Stimulated activated naive B cell treated with anti-CD40 and anti-IgM and Interleukin-4, amounts not matched to agents 10 μg/mL and 1 μg/mL and 100 μg/mL, for 72 hours (primary cell): ENCODE measurements at regions not wholly inside any gene's neighbourhood (a gene's known extent, or its start where the extent isn't known, plus 50 kb on each side); places are given as distances from the start of the nearest gene placed in this dataset.
A peak's percentile ranks its signal among the peaks of the same experiment; 100 is the strongest.
"Not testable (repeated sequence)": the region's sequence is repeated elsewhere in the genome, so short reads cannot be mapped to it uniquely, and the experiment has no call there.

Experiments
- ATAC-seq, 2 donors: fragments of 150-1000 bp; cut with Tn5 transposase; replicated peaks; 2 replicates each; pipeline ENCODE4 v1.10.0; 2021; ENCODE audit warnings: moderate library complexity in 1 of 2
- DNase-seq: peaks from one replicate; pipeline ENCODE4 v3.0.0; 2021
- H3K27ac Mint-ChIP-seq: one replicate; pipeline ENCODE4 v1.8.0; 2022; ENCODE audit warnings: mild to moderate bottlenecking, mixed read lengths
- H3K27me3 Mint-ChIP-seq, 2 donors: one replicate each; pipeline ENCODE4 v1.8.0; 2022; ENCODE audit warnings: mixed read lengths in 2 of 2
- H3K36me3 Mint-ChIP-seq, 2 donors: one replicate each; pipeline ENCODE4 v1.8.0; 2022; ENCODE audit warnings: mixed read lengths in 2 of 2, mild to moderate bottlenecking in 1 of 2
- H3K4me1 Mint-ChIP-seq, 2 donors: one replicate each; pipeline ENCODE4 v1.8.0; 2022; ENCODE audit warnings: mixed read lengths in 2 of 2, mild to moderate bottlenecking in 1 of 2
- H3K4me3 Mint-ChIP-seq, 2 donors: one replicate each; pipeline ENCODE4 v1.8.0; 2022; ENCODE audit warnings: mild to moderate bottlenecking in 2 of 2, mixed read lengths in 2 of 2, moderate library complexity in 1 of 2
- H3K9me3 Mint-ChIP-seq, 2 donors: one replicate each; pipeline ENCODE4 v1.8.0; 2022; ENCODE audit warnings: mixed read lengths in 2 of 2, mild to moderate bottlenecking in 1 of 2

DNA sequence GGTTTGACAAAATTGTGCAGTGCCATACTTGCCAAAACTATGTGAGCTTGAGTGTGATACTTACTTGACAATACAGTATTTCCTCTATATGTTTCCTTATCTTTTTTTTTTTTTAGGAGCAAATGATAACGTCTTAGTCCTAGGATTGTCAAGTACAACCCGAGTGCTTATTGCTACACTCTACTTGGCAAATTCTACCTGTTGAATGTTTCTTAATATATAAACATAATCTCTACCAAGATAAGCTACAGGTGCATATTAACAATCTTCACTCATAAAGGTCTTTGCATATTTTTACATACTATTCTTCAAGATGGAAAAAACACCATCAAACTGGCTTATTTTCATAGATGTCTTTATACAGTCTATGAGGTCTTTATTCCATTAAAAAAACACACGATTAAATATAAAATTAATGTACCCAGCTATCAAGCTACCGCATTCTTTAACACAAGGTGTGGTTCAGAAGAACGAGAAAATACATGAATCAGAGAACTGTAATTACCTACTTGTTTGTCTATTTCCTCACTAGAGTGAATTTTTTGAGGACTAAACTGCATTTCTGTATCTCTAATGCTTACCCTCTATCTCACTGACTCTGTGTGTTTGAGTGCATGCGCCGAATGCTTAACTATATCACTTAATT is 76.1 kb upstream of the PDSS1 start:
- DNase-seq (no peak), ATAC-seq (no peak)
- no peak overlapping the region for H3K27ac Mint-ChIP-seq
- H3K4me3 Mint-ChIP-seq, result peak overlapping the region in 1 of 2 donors; percentile 55
- H3K9me3 Mint-ChIP-seq, result no peaks in the 10 kb centered on the region
- H3K4me1 Mint-ChIP-seq, result peaks cover 0 to 11% of the 10 kb centered on the region in 2 donors
- H3K36me3 Mint-ChIP-seq, result no peaks in the 10 kb centered on the region
- peaks cover 37% of the 10 kb centered on the region in 2 donors for H3K27me3 Mint-ChIP-seq

DNA sequence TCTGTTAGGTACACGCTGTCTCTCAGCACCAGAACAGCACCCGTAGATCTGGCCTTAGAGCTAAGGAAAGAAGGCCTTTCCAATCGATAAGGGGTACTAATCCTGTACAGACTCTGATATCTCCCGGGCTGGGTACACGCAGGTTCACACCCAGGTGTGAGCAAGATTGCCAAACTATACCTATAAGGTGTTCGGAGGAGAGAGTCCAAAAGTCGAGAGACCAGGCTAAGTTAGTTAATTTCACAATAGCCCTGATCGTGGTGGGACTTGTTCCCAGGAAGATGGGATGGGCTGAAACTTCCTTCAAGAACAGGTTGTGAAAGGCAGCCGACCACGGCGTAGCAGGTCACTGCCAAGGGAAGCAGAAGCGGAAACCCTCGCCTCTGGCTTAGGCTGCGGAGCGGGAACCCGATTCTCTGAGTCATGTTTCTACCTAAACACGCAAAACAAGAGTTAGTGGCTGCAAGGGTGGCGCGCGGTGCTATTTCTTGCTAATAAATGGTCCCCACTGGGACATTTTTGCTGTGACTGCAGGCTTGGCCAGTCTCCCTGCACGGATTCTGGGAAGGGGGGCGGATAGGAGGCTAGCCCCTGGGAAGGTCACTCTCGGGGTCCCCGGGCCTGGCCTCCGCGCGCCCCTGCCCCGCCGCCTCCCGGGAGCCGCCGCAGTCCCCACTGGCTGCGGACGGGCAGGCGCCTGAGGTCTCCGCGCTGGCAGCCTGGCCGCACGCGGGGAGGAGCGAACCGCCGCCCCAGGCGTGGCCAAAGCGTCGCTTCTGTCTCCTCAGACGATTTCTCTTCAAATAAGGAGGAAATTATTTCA is 75.4 kb upstream of the PDSS1 start:
- DNase-seq (peak; percentile 29), ATAC-seq (peak; percentile 89)
- H3K27me3 Mint-ChIP-seq, result peaks cover 38 to 39% of the 10 kb centered on the region in 2 donors
- no peaks in the 10 kb centered on the region for H3K9me3 Mint-ChIP-seq
- H3K36me3 Mint-ChIP-seq, result no peaks in the 10 kb centered on the region
- H3K27ac Mint-ChIP-seq, result no peak overlapping the region
- peak overlapping the region; percentile 60 to 80 for H3K4me3 Mint-ChIP-seq
- peaks cover 0 to 11% of the 10 kb centered on the region in 2 donors for H3K4me1 Mint-ChIP-seq

DNA sequence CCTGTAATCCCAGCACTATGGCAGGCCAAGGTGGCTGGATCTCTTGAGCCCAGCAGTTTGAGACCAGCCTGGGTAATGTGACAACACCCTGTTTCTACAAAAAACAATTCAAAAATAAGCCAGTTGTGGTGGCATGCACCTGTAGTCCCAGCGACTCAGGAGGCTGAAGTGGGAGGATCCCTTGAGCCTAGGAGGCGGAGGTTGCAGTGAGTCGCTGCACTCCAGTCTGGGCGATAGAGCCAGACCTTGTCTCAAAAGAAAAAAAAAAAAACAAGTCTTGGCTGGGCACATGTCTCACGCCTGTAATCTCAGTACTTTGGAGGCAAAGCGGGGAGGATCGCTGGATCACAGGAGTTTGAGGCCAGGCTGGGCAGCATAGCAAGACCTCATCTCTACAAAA is 74.6 kb upstream of the PDSS1 start:
- Mint-ChIP-seq H3K36me3 (no peaks in the 10 kb centered on the region), H3K4me1 (peaks cover 0 to 11% of the 10 kb centered on the region in 2 donors), H3K4me3 (peak overlapping the region in 1 of 2 donors; percentile 80), H3K27ac (no peak overlapping the region), H3K27me3 (peaks cover 39 to 44% of the 10 kb centered on the region in 2 donors), H3K9me3 (no peaks in the 10 kb centered on the region)
- no peak for DNase-seq
- ATAC-seq, result no peak

DNA sequence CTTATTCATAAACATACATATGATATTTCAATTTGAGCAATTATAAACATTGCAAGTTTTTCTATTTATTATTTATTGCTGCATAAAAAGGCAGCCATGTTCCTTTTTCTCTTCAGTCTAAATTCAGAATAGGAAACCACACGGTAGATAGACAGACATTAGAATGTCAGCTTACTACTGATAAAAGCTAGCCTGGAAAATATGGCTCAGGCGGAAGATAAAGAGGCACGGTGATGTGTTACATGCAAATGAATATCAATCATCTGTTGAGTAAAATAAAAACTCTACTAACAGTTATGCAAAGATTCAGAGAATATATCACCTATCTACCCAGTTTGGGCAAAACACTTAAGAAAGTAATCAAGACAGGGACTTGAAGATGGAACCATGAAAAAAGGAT is 73.5 kb upstream of the PDSS1 start:
- Mint-ChIP-seq H3K4me3 (no peak overlapping the region), H3K9me3 (no peaks in the 10 kb centered on the region), H3K36me3 (no peaks in the 10 kb centered on the region), H3K27ac (no peak overlapping the region), H3K27me3 (peaks cover 39 to 44% of the 10 kb centered on the region in 2 donors), H3K4me1 (peaks cover 0 to 18% of the 10 kb centered on the region in 2 donors)
- DNase-seq (no peak), ATAC-seq (no peak)

DNA sequence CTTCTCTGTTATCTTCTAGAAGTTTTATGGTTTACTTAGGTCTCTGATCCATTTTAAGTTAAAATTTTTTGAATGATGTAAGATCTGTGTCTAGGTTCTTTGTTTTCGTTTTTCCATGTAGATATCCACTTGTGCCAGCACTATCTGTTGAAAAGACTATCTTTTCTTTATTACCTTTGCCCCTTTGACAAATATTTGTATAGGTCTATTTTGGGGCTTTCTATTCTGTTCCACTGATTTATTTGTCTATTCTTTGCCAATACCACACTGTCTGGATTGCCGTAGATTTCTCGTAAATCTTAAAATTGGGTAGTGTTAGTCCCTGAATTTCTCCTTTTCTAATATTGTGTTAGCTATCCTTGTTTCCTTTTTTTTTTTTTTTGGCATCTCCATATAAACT is 71.4 kb upstream of the PDSS1 start:
- Mint-ChIP-seq H3K27me3 (peaks cover 44% of the 10 kb centered on the region in 2 donors), H3K4me1 (peaks cover 0 to 18% of the 10 kb centered on the region in 2 donors), H3K4me3 (no peak overlapping the region), H3K36me3 (no peaks in the 10 kb centered on the region), H3K27ac (no peak overlapping the region), H3K9me3 (peaks cover 0 to 1% of the 10 kb centered on the region in 2 donors)
- no peak for ATAC-seq
- no peak for DNase-seq

DNA sequence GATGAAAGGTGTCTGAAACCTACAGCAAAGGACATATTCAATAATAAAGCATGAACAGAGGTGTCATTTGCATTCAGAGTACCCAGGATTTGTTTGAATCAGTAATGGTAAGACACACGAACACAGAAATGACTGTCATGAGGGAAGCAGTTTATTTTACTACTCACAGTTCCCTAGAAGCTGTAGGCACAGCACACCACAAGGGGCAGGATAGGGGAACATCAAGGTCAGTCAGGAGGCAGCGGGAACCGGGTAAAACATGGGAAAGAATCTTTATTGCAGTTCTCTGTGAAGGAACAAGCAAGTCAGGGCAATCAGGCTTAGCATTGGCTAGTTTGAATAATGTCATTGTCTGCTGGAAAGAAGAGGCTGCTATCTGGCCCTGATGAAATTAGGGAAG is 70.2 kb upstream of the PDSS1 start:
- H3K27me3 Mint-ChIP-seq, result peaks cover 40 to 50% of the 10 kb centered on the region in 2 donors
- peaks cover 0 to 1% of the 10 kb centered on the region in 2 donors for H3K9me3 Mint-ChIP-seq
- H3K4me3 Mint-ChIP-seq, result no peak overlapping the region
- no peak overlapping the region for H3K27ac Mint-ChIP-seq
- H3K4me1 Mint-ChIP-seq, result peaks cover 0 to 13% of the 10 kb centered on the region in 2 donors
- ATAC-seq (peak; percentile 29 to 34), DNase-seq (no peak)
- H3K36me3 Mint-ChIP-seq, result no peaks in the 10 kb centered on the region

DNA sequence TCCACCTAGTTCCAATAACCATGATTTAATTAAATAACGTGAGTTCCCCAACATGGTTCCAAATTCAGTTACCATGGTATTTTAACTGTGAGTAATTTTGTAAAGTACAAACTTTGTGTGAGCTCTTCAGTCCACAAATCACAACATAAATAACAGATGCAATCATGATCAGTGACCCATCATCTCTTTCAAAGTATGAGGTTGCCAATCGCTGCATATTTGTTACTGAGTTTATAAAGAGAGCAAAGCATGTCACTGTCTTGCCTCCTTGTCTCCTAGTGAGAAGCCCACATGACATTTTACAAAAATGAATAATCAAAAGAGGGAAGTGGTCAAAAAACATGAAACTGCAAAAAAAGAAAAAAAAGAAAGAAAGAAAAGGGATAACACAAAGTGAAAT is 69.1 kb upstream of the PDSS1 start:
- Mint-ChIP-seq H3K4me1 (peaks cover 0 to 7% of the 10 kb centered on the region in 2 donors), H3K9me3 (peaks cover 0 to 4% of the 10 kb centered on the region in 2 donors), H3K4me3 (no peak overlapping the region), H3K27ac (no peak overlapping the region), H3K36me3 (no peaks in the 10 kb centered on the region), H3K27me3 (peaks cover 33 to 45% of the 10 kb centered on the region in 2 donors)
- ATAC-seq (peak; percentile 86 to 88), DNase-seq (no peak)

DNA sequence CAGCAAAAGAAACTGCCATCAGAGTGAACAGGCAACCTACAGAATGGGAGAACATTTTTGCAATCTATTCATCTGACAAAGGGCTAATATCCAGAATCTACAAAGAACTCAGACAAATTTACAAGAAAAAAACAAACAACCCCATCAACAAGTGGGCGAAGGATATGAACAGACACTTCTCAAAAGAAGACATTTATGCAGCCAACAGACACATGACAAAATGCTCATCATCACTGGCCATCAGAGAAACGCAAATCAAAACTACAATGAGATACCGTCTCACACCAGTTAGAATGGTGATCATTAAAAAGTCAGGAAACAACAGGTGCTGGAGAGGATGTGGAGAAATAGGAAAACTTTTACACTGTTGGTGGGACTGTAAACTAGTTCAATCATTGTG is 65.3 kb upstream of the PDSS1 start:
- not testable (repeated sequence) for H3K36me3 Mint-ChIP-seq, H3K4me3 Mint-ChIP-seq, DNase-seq, H3K9me3 Mint-ChIP-seq, ATAC-seq, H3K27ac Mint-ChIP-seq, H3K4me1 Mint-ChIP-seq
- H3K27me3 Mint-ChIP-seq, result peaks cover 6 to 13% of the 10 kb centered on the region in 2 donors

DNA sequence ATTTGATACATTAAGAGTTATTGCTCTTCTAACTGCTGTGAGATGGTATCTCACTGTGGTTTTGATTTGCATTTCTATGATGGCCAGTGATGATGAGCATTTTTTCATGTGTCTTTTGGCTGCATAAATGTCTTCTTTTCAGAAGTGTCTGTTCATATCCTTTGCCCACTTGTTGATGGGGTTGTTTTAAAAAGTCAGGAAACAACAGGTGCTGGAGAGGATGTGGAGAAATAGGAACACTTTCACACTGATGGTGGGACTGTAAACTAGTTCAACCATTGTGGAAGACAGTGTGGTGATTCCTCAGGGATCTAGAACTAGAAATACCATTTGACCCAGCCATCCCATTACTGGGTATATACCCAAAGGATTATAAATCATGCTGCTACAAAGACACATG is 63.4 kb upstream of the PDSS1 start:
- DNase-seq, H3K27ac Mint-ChIP-seq, ATAC-seq, H3K4me1 Mint-ChIP-seq, H3K4me3 Mint-ChIP-seq, H3K9me3 Mint-ChIP-seq, H3K36me3 Mint-ChIP-seq: not testable (repeated sequence)
- peaks cover 0 to 13% of the 10 kb centered on the region in 2 donors for H3K27me3 Mint-ChIP-seq

DNA sequence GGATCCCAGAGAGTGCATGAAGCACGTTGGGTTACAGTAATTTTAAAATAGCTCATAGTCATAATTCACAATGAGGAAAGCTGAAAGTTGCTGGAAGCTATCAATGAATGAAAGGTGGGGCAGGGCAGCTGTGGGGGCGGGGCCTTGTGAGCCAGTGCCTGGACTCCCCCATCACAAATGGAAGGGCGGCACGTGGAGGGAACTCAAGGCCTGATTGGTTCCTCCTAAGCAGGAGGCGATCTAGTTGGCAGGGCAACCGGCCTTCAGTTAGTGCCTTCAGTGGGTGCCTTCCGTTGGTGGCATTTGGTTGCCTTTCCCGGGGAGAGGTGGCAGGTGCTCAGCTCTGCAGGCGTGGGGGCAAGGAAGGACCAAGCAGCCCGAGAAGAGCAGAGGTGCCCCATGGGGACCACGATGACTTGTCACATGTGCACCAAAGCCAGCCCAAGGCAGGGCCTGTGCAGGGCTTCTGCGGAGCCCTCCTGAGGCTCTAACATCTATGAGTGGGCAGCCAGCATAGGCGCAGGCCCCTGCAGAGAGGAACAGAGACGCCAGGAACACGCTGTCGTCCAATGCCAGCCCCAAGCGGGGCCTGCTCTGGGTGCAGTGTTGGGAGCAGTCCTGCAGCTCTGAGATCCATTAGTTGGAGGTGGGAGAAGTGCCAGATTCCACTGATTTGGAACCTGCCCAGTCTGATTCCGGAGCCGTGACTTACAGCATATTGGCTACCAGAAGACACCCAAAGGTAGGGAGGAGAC is 59.8 kb upstream of the PDSS1 start:
- ATAC-seq (no peak), DNase-seq (no peak)
- no peak overlapping the region for H3K27ac Mint-ChIP-seq
- H3K4me3 Mint-ChIP-seq, result no peak overlapping the region
- H3K4me1 Mint-ChIP-seq, result no peaks in the 10 kb centered on the region
- peaks cover 0 to 4% of the 10 kb centered on the region in 2 donors for H3K9me3 Mint-ChIP-seq
- no peaks in the 10 kb centered on the region for H3K27me3 Mint-ChIP-seq
- H3K36me3 Mint-ChIP-seq, result no peaks in the 10 kb centered on the region

DNA sequence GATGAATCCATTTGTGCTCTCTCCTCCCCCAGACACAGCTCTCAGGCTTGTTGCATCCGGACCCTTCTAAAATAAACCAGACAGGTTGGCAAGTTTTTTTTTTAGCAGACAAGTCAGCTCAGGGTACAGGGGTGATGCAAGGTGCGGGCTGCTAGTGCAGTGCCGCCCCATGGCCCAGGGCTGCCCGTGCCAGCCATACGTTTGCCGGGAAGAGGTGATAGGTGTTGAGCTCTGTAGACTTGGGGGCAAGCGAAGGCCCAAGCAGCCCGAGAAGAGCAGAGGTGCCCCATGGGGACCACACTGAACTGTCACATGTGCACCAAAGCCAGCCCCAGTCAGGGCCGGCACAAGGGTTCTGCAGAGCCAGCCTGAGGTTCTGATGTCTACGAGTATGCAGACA is 57.1 kb upstream of the PDSS1 start:
- Mint-ChIP-seq H3K4me1 (no peaks in the 10 kb centered on the region), H3K36me3 (no peaks in the 10 kb centered on the region), H3K4me3 (no peak overlapping the region), H3K27me3 (no peaks in the 10 kb centered on the region), H3K9me3 (peaks cover 0 to 1% of the 10 kb centered on the region in 2 donors), H3K27ac (no peak overlapping the region)
- ATAC-seq, result no peak
- DNase-seq, result no peak

DNA sequence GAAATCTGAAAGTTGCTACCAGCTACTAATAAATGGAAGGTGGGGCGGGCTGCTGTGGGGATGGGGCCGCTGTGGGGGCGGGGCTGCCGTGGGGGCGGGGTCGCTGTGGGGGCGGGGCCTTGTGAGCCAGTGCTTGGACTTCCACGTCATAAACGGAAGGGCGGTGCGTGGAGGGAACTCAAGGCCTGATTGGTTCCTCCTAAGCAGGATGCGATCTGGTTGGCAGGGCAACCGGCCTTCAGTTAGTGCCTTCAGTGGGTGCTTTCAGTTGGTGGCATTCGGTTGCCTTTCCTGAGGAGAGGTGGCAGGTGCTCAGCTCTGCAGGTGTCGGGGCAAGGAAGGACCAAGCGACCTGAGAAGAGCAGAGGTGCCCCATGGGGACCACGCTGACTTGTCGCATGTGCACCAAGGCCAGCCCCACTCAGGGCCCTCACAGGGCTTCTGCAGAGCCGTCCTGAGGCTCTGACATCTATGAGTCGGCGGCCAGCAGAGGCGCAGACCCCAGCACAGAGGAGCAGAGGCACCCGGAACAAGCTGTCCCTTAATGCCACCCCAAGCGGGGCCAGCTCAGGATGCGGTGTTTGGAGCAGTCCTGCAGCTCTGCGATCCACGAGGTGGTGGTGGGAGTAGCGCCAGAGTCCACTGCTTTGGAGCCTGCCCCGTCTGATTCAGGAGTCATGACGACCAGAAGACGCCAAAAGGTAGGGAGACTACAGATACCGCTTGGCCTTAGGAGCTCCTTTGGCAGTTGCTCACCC is 54.4 kb upstream of the PDSS1 start:
- Mint-ChIP-seq H3K27me3 (no peaks in the 10 kb centered on the region), H3K9me3 (peaks cover 0 to 1% of the 10 kb centered on the region in 2 donors), H3K27ac (no peak overlapping the region), H3K4me3 (no peak overlapping the region), H3K4me1 (no peaks in the 10 kb centered on the region), H3K36me3 (no peaks in the 10 kb centered on the region)
- ATAC-seq (no peak), DNase-seq (no peak)

DNA sequence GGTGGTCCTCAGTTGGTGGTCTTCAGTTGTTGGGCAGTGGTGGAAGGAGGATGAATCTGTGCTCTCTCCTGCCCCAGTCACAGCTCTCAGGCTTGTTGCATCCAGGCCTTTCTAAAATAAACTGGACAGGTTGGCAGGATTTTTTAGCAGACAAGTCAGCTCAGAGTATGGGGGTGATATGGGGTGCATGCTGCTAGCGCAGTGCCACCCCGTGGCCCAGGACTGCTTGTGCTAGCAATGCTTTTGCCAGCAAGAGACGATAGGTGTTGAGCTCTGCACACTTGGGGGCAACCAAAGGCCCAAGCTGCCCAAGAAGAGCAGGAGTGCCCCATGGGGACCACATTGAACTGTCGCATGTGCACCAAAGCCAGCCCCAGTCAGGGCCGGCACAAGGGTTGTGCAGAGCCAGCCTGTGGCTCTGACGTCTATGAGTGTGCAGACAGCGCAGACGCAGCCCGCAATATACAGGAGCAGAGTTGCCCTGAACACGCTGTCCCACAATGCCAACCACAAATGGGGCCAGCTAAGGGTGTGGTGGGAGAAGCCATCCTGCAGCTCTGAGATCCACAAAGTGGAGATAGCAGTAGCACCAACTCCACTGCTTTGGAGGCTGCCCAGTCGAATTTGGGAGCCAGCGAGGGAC is 49.8 kb upstream of the PDSS1 start:
- no peaks in the 10 kb centered on the region for H3K27me3 Mint-ChIP-seq
- H3K27ac Mint-ChIP-seq, result no peak overlapping the region
- ATAC-seq (no peak), DNase-seq (no peak)
- no peaks in the 10 kb centered on the region for H3K9me3 Mint-ChIP-seq
- peaks cover 0 to 6% of the 10 kb centered on the region in 2 donors for H3K4me1 Mint-ChIP-seq
- H3K36me3 Mint-ChIP-seq, result no peaks in the 10 kb centered on the region
- no peak overlapping the region for H3K4me3 Mint-ChIP-seq
